ENCODE measurements at regions not wholly inside any gene's neighbourhood (a gene's known extent, or its start where the extent isn't known, plus 50 kb on each side); places are given as distances from the start of the nearest gene placed in this dataset.

- no peak overlapping the region for H3K18ac ChIP-seq (ENCODE audit: insufficient read length, low read depth, low read length)
- no peaks in the 10 kb centered on the region; the same call in 1 of the 2 replicates for H3K27me3 Mint-ChIP-seq (ENCODE audit: low read depth)
- no peak overlapping the region for H3T11ph ChIP-seq (ENCODE audit: low read length)
- no peak overlapping the region; a peak in 1 of 7 replicates for H3K27ac Mint-ChIP-seq
- H4K8ac ChIP-seq (replicated peaks; ENCODE audit: insufficient read length, low read depth, low read length) = no peak overlapping the region
- no peak overlapping the region for H2AFZ ChIP-seq (ENCODE audit: low read length)
- H3K27me3 ChIP-seq (ENCODE audit: insufficient read depth, low read length) = no peaks in the 10 kb centered on the region
- H2BK12ac ChIP-seq (ENCODE audit: insufficient read length, low read depth, low read length) = no peak overlapping the region
- no peaks in the 10 kb centered on the region for H3K23me2 ChIP-seq (ENCODE audit: insufficient read length, low read depth, low read length, poor library complexity, severe bottlenecking)
- no peak overlapping the region for H3K4ac ChIP-seq (ENCODE audit: low read depth, low read length)
- H2BK20ac ChIP-seq (ENCODE audit: low read depth, low read length, poor library complexity, severe bottlenecking) = no peak overlapping the region
- H3K23ac ChIP-seq (ENCODE audit: insufficient read length, low read depth, low read length) = no peak overlapping the region
- no peaks in the 10 kb centered on the region for H3K79me1 ChIP-seq (ENCODE audit: insufficient read depth, low read depth, low read length, poor library complexity, severe bottlenecking)
- no peak overlapping the region for H4K91ac ChIP-seq (ENCODE audit: insufficient read length, low read depth, low read length)
- no peaks in the 10 kb centered on the region for H3K79me2 ChIP-seq (ENCODE audit: insufficient read depth, low read length)
- no peak overlapping the region for H3K4me2 ChIP-seq (ENCODE audit: insufficient read depth, insufficient read length, low read length)
- H3K9me3 Mint-ChIP-seq = no peaks in the 10 kb centered on the region; a peak in 2 of 5 replicates
- no peak overlapping the region for H3K14ac ChIP-seq (ENCODE audit: insufficient read depth, low read length)
- H3K9ac ChIP-seq (ENCODE audit: extremely low read depth, insufficient read length, low read length) = no peak overlapping the region
- H2BK15ac ChIP-seq (ENCODE audit: low read depth, low read length) = no peak overlapping the region
- TF ChIP-seq, protein P1, sequence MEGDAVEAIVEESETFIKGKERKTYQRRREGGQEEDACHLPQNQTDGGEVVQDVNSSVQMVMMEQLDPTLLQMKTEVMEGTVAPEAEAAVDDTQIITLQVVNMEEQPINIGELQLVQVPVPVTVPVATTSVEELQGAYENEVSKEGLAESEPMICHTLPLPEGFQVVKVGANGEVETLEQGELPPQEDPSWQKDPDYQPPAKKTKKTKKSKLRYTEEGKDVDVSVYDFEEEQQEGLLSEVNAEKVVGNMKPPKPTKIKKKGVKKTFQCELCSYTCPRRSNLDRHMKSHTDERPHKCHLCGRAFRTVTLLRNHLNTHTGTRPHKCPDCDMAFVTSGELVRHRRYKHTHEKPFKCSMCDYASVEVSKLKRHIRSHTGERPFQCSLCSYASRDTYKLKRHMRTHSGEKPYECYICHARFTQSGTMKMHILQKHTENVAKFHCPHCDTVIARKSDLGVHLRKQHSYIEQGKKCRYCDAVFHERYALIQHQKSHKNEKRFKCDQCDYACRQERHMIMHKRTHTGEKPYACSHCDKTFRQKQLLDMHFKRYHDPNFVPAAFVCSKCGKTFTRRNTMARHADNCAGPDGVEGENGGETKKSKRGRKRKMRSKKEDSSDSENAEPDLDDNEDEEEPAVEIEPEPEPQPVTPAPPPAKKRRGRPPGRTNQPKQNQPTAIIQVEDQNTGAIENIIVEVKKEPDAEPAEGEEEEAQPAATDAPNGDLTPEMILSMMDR (conservative IDR thresholded peaks at IDR 0.05) = no peak
- no peaks in the 10 kb centered on the region for H4K20me1 ChIP-seq (ENCODE audit: control insufficient read depth, insufficient read depth, insufficient read length)
- no peak for DNase-seq
- no peak overlapping the region for H4K5ac ChIP-seq (ENCODE audit: insufficient read length, low read depth, low read length)
- H3K4me1 Mint-ChIP-seq = peaks cover 8 to 11% of the 10 kb centered on the region in 2 experiments
- H2BK5ac ChIP-seq (ENCODE audit: insufficient read length, low read length) = no peak overlapping the region
- no peaks in the 10 kb centered on the region for H3K9me3 ChIP-seq (ENCODE audit: control insufficient read depth, low read depth, low read length)
- no peaks in the 10 kb centered on the region for H3K36me3 Mint-ChIP-seq (ENCODE audit: insufficient read depth in 1 of 3, low read depth in 3 of 3)
- no peak overlapping the region for H3K27ac ChIP-seq (ENCODE audit: insufficient read length, low read depth, low read length)
- WGBS (ENCODE audit: extremely low coverage, insufficient read length, low lambda C conversion rate) = no CpG with 5 or more reads among the region's 4 CpGs
- no peak overlapping the region for H3K56ac ChIP-seq (ENCODE audit: insufficient read length, low read depth, low read length)
- no peak overlapping the region for H2AK5ac ChIP-seq (ENCODE audit: insufficient read length, low read length)
- no peaks in the 10 kb centered on the region for H3K4me1 ChIP-seq (ENCODE audit: insufficient read depth, low read length)
- no peak overlapping the region for H3K4me3 Mint-ChIP-seq
- no peak overlapping the region for H2BK120ac ChIP-seq (ENCODE audit: low read depth, low read length, poor library complexity, severe bottlenecking)
Measured at GRCh38 chr13:34356686-34357434, 538.9 kb downstream of the RFC3 start.

Data from H9 (cell line).